HepG2 (cell line): ENCODE measurements at regions not wholly inside any gene's neighbourhood (a gene's known extent, or its start where the extent isn't known, plus 50 kb on each side); places are given as distances from the start of the nearest gene placed in this dataset.
A peak's percentile ranks its signal among the peaks of the same experiment; 100 is the strongest.

ENCODE experiments used
- CEBPB ChIP-seq: IDR thresholded peaks from 2 replicates; pipeline ENCODE4 v1.6.1; 2011; ENCODE audit warnings: low read depth, low read length, improper control_type of control experiment, borderline replicate concordance
- CEBPG ChIP-seq: IDR thresholded peaks from 2 replicates; pipeline ENCODE4 v1.6.1; 2016
- ELK4 ChIP-seq: sonication (generic); formaldehyde crosslinking; IDR thresholded peaks from 2 replicates; pipeline ENCODE4 v1.9.0; 2021; ENCODE audit warnings: missing genetic modification reagents, borderline replicate concordance
- FOXP1 ChIP-seq, 2 experiments: fragments of 450-650 bp in 1 of 2; IDR thresholded peaks; 2 replicates each; pipeline ENCODE4 v1.6.1; 2017 to 2018; ENCODE audit warnings: antibody characterized with exemption in 1 of 2
- GATAD1 ChIP-seq: IDR thresholded peaks from 2 replicates; pipeline ENCODE4 v1.6.1; 2016; ENCODE audit warnings: missing genetic modification reagents, missing compliant biosample characterization
- GTF3A ChIP-seq: sonication (generic); formaldehyde crosslinking; conservative IDR thresholded peaks from 2 replicates; pipeline ENCODE4 v1.4.0; 2020; ENCODE audit warnings: mild to moderate bottlenecking, missing genetic modification reagents
- MZF1 ChIP-seq: sonication (generic); formaldehyde crosslinking; IDR thresholded peaks from 2 replicates; pipeline ENCODE4 v1.8.1; 2023; ENCODE audit warnings: mild to moderate bottlenecking, missing genetic modification reagents, borderline replicate concordance
- NPAS2 ChIP-seq: sonication (generic); formaldehyde crosslinking; IDR thresholded peaks from 2 replicates; pipeline ENCODE4 v1.8.0; 2022; ENCODE audit warnings: mild to moderate bottlenecking, missing genetic modification reagents, borderline replicate concordance
- POLR2A ChIP-seq, 2 experiments: IDR thresholded peaks; 2 replicates each; pipeline ENCODE4 v1.6.1; 2011; ENCODE audit warnings: low read depth in 2 of 2, low read length in 2 of 2, mild to moderate bottlenecking in 1 of 2, moderate library complexity in 1 of 2; ENCODE audit not compliant: insufficient read depth in 1 of 2
- SP140L ChIP-seq: sonication (generic); formaldehyde crosslinking; IDR thresholded peaks from 2 replicates; pipeline ENCODE4 v1.4.0; 2020; ENCODE audit warnings: missing genetic modification reagents, borderline replicate concordance
- TAF1 ChIP-seq: sonication (generic); formaldehyde crosslinking; IDR thresholded peaks from 2 replicates; pipeline ENCODE4 v1.4.0; 2020; ENCODE audit warnings: missing genetic modification reagents
- ZNF207 ChIP-seq: fragments of 450-650 bp; IDR thresholded peaks from 2 replicates; pipeline ENCODE4 v1.6.1; 2016; ENCODE audit warnings: antibody characterized with exemption, borderline replicate concordance
- ZNF275 ChIP-seq: sonication (generic); formaldehyde crosslinking; IDR thresholded peaks from 2 replicates; pipeline ENCODE4 v1.8.0; 2022; ENCODE audit warnings: missing genetic modification reagents, mild to moderate bottlenecking, inconsistent platforms, borderline replicate concordance
- ZNF512B ChIP-seq: sonication (generic); formaldehyde crosslinking; IDR thresholded peaks from 2 replicates; pipeline ENCODE4 v1.5.1; 2020; ENCODE audit warnings: missing genetic modification reagents, mild to moderate bottlenecking, borderline replicate concordance
- ZNF543 ChIP-seq: sonication (generic); formaldehyde crosslinking; IDR thresholded peaks from 2 replicates; pipeline ENCODE4 v1.4.0; 2020; ENCODE audit warnings: mild to moderate bottlenecking, missing genetic modification reagents
- ZNF563 ChIP-seq: sonication (generic); formaldehyde crosslinking; IDR thresholded peaks from 2 replicates; pipeline ENCODE4 v1.8.0; 2022; ENCODE audit warnings: mild to moderate bottlenecking, moderate library complexity, missing genetic modification reagents
- ZNF678 ChIP-seq: sonication (generic); formaldehyde crosslinking; IDR thresholded peaks from 2 replicates; pipeline ENCODE4 v1.4.0; 2020; ENCODE audit warnings: mild to moderate bottlenecking, missing genetic modification reagents
- ZSCAN21 ChIP-seq: sonication (generic); formaldehyde crosslinking; IDR thresholded peaks from 2 replicates; pipeline ENCODE4 v1.8.0; 2022; ENCODE audit warnings: mild to moderate bottlenecking, missing genetic modification reagents, moderate library complexity, borderline replicate concordance
- TF ChIP-seq, protein P1 (sequence below): sonication (generic); formaldehyde crosslinking; IDR thresholded peaks from 2 replicates; pipeline ENCODE4 v1.8.1; 2023; ENCODE audit warnings: missing genetic modification reagents, inconsistent platforms, borderline replicate concordance
- TF ChIP-seq, protein P2 (sequence below): sonication (generic); formaldehyde crosslinking; IDR thresholded peaks from 2 replicates; pipeline ENCODE4 v1.4.0; 2020; ENCODE audit warnings: missing genetic modification reagents

DNA sequence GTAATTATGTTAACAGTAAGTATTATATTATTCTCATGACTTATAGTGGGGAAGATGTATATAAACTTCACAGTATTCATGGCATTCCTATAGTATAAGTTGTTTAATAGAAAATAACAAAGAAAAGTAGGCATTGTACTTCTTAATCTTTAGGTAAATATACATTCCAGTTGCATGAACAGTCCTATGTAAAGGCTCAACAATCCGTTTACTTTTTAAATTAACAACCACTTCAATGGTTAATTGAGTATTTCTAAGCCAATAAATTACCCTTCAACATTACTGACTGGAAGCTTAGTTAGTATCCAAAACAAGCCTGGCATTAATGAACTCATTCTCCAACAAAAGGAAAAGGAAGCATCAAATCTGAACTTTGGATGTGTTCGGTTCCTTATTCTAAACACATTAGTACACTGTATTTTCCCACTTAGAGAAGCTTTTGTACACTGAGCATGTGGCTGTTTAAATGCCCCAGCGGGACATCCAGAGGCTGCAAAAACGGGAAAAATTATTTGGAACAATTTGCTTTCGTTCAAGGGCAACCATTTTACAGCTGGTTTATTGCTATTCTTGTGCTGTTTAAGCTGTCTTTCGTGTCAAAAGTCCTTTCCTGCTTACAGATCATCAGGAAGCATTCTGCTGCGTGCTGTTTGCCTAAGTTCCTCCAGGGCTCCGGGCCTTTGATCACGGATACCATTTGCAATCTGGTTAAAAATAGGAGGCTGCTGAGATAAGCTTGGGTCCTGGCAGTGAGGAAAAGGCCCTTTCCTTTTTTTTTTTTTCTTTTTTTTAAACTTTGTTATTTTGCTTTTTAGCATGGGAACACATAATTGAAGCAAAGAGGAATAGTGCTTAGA, 460.3 kb downstream of the SPRY1 start (continued):
- no peak for TF ChIP-seq ELK4 (CRISPR knock-in tag)
- TF ChIP-seq ZNF563 (CRISPR knock-in tag) = no peak
- TF ChIP-seq GTF3A (CRISPR knock-in tag) = no peak
- TF ChIP-seq FOXP1 (IDR thresholded peaks at IDR 0.05) = no peak
- TF ChIP-seq FOXP1 (CRISPR knock-in tag; IDR thresholded peaks at IDR 0.05) = peak; percentile 92
- TF ChIP-seq ZNF207 = no peak
- no peak for TF ChIP-seq MZF1 (CRISPR knock-in tag)
- TF ChIP-seq ZNF275 (CRISPR knock-in tag) = no peak
- no peak for TF ChIP-seq GATAD1 (CRISPR knock-in tag)
- TF ChIP-seq ZNF678 (CRISPR knock-in tag) = no peak
- no peak for TF ChIP-seq ZNF543 (CRISPR knock-in tag)
- TF ChIP-seq SP140L (CRISPR knock-in tag) = no peak
- TF ChIP-seq ZNF512B (CRISPR knock-in tag) = no peak
- peak; percentile 46 for TF ChIP-seq TAF1 (CRISPR knock-in tag)
- no peak for TF ChIP-seq NPAS2
- TF ChIP-seq, protein P1, sequence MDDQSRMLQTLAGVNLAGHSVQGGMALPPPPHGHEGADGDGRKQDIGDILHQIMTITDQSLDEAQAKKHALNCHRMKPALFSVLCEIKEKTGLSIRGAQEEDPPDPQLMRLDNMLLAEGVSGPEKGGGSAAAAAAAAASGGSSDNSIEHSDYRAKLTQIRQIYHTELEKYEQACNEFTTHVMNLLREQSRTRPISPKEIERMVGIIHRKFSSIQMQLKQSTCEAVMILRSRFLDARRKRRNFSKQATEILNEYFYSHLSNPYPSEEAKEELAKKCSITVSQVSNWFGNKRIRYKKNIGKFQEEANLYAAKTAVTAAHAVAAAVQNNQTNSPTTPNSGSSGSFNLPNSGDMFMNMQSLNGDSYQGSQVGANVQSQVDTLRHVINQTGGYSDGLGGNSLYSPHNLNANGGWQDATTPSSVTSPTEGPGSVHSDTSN (CRISPR knock-in tag) = no peak
- TF ChIP-seq ZSCAN21 = no peak
- TF ChIP-seq, protein P2, sequence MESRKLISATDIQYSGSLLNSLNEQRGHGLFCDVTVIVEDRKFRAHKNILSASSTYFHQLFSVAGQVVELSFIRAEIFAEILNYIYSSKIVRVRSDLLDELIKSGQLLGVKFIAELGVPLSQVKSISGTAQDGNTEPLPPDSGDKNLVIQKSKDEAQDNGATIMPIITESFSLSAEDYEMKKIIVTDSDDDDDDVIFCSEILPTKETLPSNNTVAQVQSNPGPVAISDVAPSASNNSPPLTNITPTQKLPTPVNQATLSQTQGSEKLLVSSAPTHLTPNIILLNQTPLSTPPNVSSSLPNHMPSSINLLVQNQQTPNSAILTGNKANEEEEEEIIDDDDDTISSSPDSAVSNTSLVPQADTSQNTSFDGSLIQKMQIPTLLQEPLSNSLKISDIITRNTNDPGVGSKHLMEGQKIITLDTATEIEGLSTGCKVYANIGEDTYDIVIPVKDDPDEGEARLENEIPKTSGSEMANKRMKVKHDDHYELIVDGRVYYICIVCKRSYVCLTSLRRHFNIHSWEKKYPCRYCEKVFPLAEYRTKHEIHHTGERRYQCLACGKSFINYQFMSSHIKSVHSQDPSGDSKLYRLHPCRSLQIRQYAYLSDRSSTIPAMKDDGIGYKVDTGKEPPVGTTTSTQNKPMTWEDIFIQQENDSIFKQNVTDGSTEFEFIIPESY (CRISPR knock-in tag) = no peak
- TF ChIP-seq CEBPG (CRISPR knock-in tag) = peak; percentile 59
- TF ChIP-seq POLR2A (IDR thresholded peaks at IDR 0.05; ENCODE audit: insufficient read depth in 1 of 2, low read depth in 2 of 2, low read length in 2 of 2) = no peak
- TF ChIP-seq CEBPB = no peak; the same call in 1 of the 2 replicates
